ENCODE measurements at regions not wholly inside any gene's neighbourhood (a gene's known extent, or its start where the extent isn't known, plus 50 kb on each side); places are given as distances from the start of the nearest gene placed in this dataset.
"Not testable (repeated sequence)": the region's sequence is repeated elsewhere in the genome, so short reads cannot be mapped to it uniquely, and the experiment has no call there.

- DNase-seq (ENCODE audit: low read depth), result no peak
These were observed 74.0 kb upstream of the LIPC start for GRCh38 chr15:58357529-58358476.

- no peak for DNase-seq (ENCODE audit: low read depth)
These were observed 71.2 kb upstream of the LIPC start for GRCh38 chr15:58360421-58361090.

GRCh38 chr15:58361273-58361759 is 70.5 kb upstream of the LIPC start:
- peak; percentile 79 for DNase-seq (ENCODE audit: low read depth)

- no peak for DNase-seq (ENCODE audit: low read depth)
These were observed 69.4 kb upstream of the LIPC start for GRCh38 chr15:58362262-58362922.

- not testable (repeated sequence) for DNase-seq (ENCODE audit: low read depth)
These were observed 68.7 kb upstream of the LIPC start for GRCh38 chr15:58363118-58363517.

- not testable (repeated sequence) for DNase-seq (ENCODE audit: low read depth)
These were observed 68.1 kb upstream of the LIPC start for GRCh38 chr15:58363673-58364072.

- DNase-seq (ENCODE audit: low read depth), result not testable (repeated sequence)
These were observed 66.7 kb upstream of the LIPC start for GRCh38 chr15:58365098-58365497.

GRCh38 chr15:58369261-58369701 is 62.5 kb upstream of the LIPC start:
- DNase-seq (ENCODE audit: low read depth), result peak; percentile 83

GRCh38 chr15:58369956-58370355 is 61.8 kb upstream of the LIPC start:
- DNase-seq (ENCODE audit: low read depth), result no peak

- no peak for DNase-seq (ENCODE audit: low read depth)
These were observed 57.6 kb upstream of the LIPC start for GRCh38 chr15:58374147-58374546.

- no peak for DNase-seq (ENCODE audit: low read depth)
These were observed 54.6 kb upstream of the LIPC start for GRCh38 chr15:58377193-58377592.

- no peak for DNase-seq (ENCODE audit: low read depth)
These were observed 53.3 kb upstream of the LIPC start for GRCh38 chr15:58378241-58379085.

- DNase-seq (ENCODE audit: low read depth), result not testable (repeated sequence)
These were observed 52.3 kb upstream of the LIPC start for GRCh38 chr15:58379454-58379853.

- DNase-seq (ENCODE audit: low read depth), result no peak
These were observed 51.4 kb upstream of the LIPC start for GRCh38 chr15:58380280-58380945.

GRCh38 chr15:58381697-58382096 is 50.1 kb upstream of the LIPC start:
- DNase-seq (ENCODE audit: low read depth), result no peak

Data from Daoy (cell line).